NCI-H146 (cell line): ENCODE measurements at regions not wholly inside any gene's neighbourhood (a gene's known extent, or its start where the extent isn't known, plus 50 kb on each side); places are given as distances from the start of the nearest gene placed in this dataset.
A peak's percentile ranks its signal among the peaks of the same experiment; 100 is the strongest.
"Not testable (repeated sequence)": the region's sequence is repeated elsewhere in the genome, so short reads cannot be mapped to it uniquely, and the experiment has no call there.

Source experiments
- DNase-seq: peaks from one replicate; lab custom pipeline; 2025; lab: John Stamatoyannopoulos, UW

GRCh38 chr3:124043023-124043422 is 51.1 kb upstream of the ROPN1 start:
- DNase-seq, result no peak

DNA sequence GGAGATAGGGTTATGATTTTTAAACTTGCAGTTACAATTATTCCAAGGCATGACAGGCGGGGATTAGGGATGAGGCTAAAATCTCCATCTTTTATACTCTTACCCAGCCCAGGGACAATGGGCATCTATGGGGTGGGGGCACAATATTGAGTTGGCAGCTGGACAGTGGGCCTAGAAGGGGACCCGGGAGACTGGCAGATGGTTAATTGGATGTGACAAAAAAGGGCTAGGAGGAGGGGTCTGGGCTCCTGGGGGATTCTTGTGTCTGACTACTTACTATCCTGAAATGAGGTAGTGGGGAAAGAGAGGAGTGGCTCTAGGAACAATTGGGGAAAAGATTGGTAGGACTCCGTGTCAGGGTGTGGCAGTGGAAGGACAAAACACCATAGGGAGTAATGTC is 53.0 kb upstream of the ROPN1 start:
- no peak for DNase-seq

DNA sequence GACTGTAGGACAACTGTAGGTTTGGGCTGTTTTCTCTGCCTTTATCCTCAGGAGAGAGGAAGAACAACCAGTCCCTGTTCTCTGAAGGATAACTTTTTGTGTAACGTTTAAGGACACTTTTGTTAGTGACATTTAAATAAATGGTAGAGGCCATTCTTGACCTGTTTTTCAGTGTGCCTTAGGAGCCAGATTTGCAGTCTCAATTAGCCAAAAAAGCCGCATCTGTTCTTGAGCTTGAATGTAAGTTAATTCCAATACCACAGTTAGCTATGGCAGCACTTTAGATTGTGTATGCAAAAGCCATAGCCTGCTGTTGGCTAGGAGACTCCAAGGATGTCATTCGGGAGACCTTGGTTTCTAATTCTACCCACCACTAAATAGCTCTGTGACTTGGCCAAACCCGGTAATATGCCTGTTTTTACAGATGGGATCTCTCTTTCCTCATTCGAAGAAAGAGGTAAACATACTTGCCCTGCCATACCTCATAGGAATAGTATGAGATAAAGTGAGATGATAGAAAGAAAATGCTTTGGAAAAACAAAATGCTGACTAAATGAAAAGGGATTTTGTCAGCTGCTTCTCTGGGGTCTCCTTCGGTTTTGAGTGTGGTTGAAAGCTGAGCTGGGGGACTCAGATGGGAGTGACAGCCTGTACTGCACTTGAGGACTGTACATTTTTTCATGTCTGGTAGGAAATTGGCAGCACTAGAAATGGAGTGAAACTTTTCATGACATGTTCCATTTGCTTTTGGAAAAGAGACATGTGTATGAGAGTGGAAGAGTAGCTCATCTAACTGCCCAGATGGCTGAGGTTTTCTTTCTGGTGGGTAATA is 57.3 kb upstream of the ROPN1 start:
- no peak for DNase-seq

- DNase-seq, result no peak
These were observed 59.7 kb upstream of the ROPN1 start for GRCh38 chr3:124051636-124052035.

- peak; percentile 68 for DNase-seq
These were observed 61.9 kb upstream of the ROPN1 start for GRCh38 chr3:124053871-124054270.

GRCh38 chr3:124056846-124057245 is 64.9 kb upstream of the ROPN1 start:
- no peak for DNase-seq

- DNase-seq, result no peak
These were observed 65.5 kb upstream of the ROPN1 start for GRCh38 chr3:124057420-124057819.

- no peak for DNase-seq
These were observed 67.7 kb upstream of the ROPN1 start for GRCh38 chr3:124059580-124059979.

- no peak for DNase-seq
These were observed 71.4 kb upstream of the ROPN1 start for GRCh38 chr3:124063197-124063909.

DNA sequence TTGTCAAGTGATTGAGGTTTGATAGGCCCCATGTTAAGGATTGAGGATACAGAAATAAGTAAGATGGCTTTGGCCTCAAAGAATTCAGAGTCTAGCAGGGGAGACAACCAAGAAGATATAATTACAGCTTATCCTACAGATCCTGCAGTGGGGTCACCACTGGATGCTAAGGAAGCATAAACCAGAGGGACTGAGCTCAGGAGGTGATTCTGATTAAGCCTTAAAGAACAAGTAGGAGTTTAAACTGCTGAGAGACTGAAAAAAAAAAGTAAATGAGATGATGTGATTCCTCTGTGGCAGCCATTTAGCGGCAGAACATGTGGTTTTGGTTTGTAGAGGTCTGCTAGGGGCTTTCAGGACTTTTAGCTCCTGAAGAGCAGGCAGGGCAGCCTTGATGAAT is 72.1 kb upstream of the ROPN1 start:
- DNase-seq, result no peak

- not testable (repeated sequence) for DNase-seq
These were observed 74.6 kb upstream of the ROPN1 start for GRCh38 chr3:124066543-124066942.

- DNase-seq, result not testable (repeated sequence)
These were observed 77.8 kb upstream of the ROPN1 start for GRCh38 chr3:124069706-124070105.

- DNase-seq, result not testable (repeated sequence)
These were observed 83.2 kb upstream of the ROPN1 start for GRCh38 chr3:124075090-124075489.

- no peak for DNase-seq
These were observed 83.8 kb upstream of the ROPN1 start for GRCh38 chr3:124075753-124076152.

- DNase-seq, result no peak
These were observed 84.3 kb upstream of the ROPN1 start for GRCh38 chr3:124076235-124076634.

DNA sequence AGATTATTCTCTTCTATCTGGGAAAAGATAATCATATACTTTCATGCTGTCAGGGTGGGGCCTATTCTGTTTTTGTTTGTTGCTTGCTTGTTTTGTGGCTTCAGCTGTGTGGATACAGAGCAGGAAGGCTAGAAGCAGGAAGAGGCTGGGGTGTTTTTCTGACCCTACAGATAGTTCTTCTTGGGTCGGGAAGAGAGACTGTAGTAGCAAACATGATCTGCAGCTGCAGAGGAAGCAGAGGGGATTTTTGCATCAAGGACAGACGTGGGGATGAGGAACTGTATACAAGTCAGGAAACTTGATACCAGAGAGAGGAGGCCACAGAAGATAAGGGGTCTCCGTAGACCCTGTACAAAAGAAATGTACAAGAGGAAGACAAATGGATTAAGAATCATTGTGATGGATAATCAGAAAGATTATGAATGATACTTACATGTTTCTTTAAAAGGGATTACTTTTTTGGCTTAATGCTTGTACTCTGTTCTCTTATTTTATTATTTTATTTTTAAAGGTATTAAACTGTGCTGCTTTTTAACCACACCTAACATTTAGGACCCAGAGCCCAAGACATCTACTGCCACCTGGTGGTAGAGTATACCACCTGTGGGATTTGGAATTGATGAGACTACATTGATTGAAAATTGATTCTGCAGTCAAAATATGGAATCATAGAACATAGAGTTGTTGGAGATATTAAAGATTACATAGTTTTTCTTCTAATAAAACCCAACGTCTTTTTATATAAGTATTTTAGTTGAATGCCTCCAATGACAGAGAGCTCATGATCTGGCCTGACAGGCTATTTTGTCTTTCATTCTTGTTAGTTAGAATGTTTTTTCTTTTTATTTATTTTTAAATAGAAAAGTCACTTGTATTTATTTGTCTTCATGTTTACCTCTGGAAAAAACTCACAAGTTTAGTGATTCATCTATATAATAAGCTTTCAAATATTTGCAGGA is 87.3 kb upstream of the ROPN1 start:
- peak; percentile 73 for DNase-seq

DNA sequence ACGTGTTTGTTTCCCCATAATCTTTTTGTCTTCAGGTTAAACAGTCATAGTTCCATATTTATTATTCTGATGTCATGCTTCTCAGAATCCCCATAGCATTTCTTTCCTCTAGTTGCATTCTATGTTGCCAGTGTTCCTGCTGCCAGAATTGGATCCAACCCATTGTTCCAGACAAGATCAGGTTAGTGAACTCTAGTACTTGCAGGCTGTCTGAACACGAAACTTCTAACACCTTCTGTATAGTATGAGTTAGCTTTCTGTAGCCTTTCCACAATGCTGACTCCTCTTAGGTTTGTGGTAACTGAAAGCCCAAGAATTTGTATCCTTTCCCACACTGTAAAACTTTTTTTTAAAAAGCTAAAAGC is 88.0 kb upstream of the ROPN1 start:
- DNase-seq, result no peak

DNA sequence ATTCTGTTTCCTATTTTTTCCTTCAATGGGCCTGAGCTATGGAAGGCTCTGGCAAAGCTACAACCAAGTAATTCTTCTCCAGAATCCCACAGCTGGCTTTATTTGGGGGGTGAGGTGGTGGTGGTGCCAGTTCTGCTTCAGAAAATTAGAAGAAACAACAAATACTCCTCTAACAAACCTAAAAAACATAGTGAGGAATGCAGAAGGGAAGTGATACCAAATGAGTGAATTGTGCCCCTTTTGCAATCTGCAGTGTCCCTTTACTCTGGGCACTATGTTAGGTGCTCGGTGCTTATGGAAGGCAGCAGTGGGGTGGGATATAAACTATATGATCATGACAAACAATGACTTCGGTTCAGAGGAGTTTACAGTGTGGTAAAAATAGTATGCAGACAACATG is 90.4 kb upstream of the ROPN1 start:
- no peak for DNase-seq

DNA sequence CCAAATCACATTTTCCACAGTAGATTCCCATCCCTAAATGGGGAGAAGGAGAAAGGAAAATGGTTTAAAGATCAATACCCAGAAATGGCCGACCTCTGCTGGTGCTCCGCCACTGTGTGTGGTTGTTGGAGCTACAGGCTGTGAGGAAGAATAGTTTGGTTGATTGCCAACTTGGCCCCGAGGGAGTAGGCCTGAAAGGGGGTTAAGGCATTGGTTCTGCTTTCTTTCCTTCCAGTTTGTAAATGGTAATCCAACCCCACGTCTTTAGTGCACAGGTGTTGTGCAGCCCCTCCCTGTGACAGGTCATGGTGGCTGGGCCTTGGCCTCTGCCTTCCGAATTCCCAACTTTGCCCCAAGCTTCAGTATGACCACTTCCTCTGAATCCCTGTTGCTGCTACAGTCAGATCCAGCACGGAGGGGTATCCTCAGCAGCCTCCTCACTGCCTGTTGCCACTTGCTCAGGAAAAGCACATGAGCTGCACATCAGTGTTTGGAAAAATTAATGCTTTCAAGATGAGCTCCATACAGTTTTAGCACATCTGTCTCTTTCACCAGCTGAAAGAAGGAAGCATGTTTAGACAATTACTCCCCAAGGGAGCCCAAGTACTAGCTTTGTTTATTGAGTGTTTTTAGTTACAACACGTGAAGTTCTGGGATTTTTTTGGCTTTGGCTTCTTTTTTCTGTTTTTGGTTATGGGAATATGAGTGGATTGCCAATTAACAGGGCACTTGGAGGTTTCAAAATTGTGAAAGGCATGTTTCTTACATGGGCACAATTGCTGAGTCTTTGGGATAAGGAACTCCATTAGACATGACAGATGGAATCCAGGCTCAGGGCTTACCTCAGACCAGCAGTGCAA is 92.3 kb upstream of the ROPN1 start:
- DNase-seq, result no peak

- DNase-seq, result no peak
These were observed 96.9 kb upstream of the ROPN1 start for GRCh38 chr3:124088801-124089200.

- DNase-seq, result no peak
These were observed 97.3 kb upstream of the ROPN1 start for GRCh38 chr3:124089214-124089613.
